ENCODE measurements at regions not wholly inside any gene's neighbourhood (a gene's known extent, or its start where the extent isn't known, plus 50 kb on each side); places are given as distances from the start of the nearest gene placed in this dataset.
"Not testable (repeated sequence)": the region's sequence is repeated elsewhere in the genome, so short reads cannot be mapped to it uniquely, and the experiment has no call there.

DNA sequence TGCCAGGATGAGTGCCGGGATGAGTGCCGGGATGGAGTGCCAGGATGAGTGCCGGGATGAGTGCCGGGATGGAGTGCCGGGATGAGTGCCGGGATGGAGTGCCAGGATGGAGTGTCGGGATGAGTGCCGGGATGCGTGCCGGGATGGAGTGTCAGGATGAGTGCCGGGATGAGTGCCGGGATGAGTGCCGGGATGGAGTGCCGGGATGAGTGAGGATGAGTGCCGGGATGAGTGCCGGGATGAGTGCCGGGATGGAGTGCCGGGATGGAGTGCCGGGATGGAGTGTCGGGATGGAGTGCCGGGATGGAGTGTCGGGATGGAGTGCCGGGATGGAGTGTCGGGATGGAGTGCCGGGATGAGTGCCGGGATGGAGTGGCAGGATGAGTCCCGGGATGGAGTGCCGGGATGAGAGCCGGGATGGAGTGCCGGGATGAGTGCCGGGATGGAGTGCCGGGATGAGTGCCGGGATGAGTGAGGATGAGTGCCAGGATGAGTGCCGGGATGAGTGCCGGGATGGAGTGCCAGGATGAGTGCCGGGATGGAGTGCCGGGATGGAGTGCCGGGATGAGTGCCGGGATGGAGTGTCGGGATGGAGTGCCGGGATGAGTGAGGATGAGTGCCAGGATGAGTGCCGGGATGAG lies 52.1 kb upstream of the HELT start:
- peaks cover 3 to 16% of the 10 kb centered on the region in 2 experiments; a peak in 2 of 4 replicates for H3K9me3 ChIP-seq (ENCODE audit: insufficient read depth in 2 of 2, low read depth in 1 of 2, low read length in 1 of 2)
- H3K27ac ChIP-seq (ENCODE audit: low read depth, low read length); POLR2A ChIA-PET (ENCODE audit: partially characterized antibody); CTCF ChIA-PET (ENCODE audit: partially characterized antibody); H3K23me2 ChIP-seq (ENCODE audit: low read depth, low read length); H3K18ac ChIP-seq (ENCODE audit: extremely low read depth, low read length); FAIRE-seq; H4K20me1 ChIP-seq (replicated peaks in 1 of 2; ENCODE audit: control insufficient read depth in 1 of 2, insufficient read depth in 2 of 2, low read length in 2 of 2); H3K79me2 ChIP-seq (ENCODE audit: control insufficient read depth in 1 of 2, insufficient read depth in 2 of 2, low read length in 2 of 2); H2BK12ac ChIP-seq (ENCODE audit: low read depth, low read length); H3K79me1 ChIP-seq (ENCODE audit: low read depth, low read length); H2AK5ac ChIP-seq (ENCODE audit: low read depth, low read length); DNase-seq (ENCODE audit: low read depth in 1 of 2, low spot score in 2 of 2); H3K36me3 ChIP-seq (ENCODE audit: control insufficient read depth in 2 of 4, insufficient read depth in 4 of 4, low read length in 3 of 4); H3K27me3 ChIP-seq (replicated peaks in 1 of 4; ENCODE audit: control insufficient read depth in 3 of 4, extremely low read depth in 1 of 4, insufficient read depth in 3 of 4, low read length in 3 of 4); H4K91ac ChIP-seq (replicated peaks; ENCODE audit: insufficient read length, low read length); H2BK5ac ChIP-seq (ENCODE audit: low read depth, low read length); H3K4me3 ChIP-seq (ENCODE audit: extremely low read depth in 1 of 4, insufficient read depth in 2 of 4, low read depth in 3 of 4, low read length in 4 of 4); H2BK20ac ChIP-seq (ENCODE audit: low read length); H3K23ac ChIP-seq (ENCODE audit: insufficient read length); H3K56ac ChIP-seq (replicated peaks; ENCODE audit: insufficient read length, low read depth, low read length); H4K8ac ChIP-seq (ENCODE audit: extremely low read depth, insufficient read depth, low read length); H2AFZ ChIP-seq (ENCODE audit: low read length); H4K5ac ChIP-seq (ENCODE audit: insufficient read length, low read depth, low read length); H3K4me1 ChIP-seq (replicated peaks in 1 of 4; ENCODE audit: control insufficient read depth in 3 of 4, insufficient read depth in 4 of 4, low read length in 3 of 4); H3K4me2 ChIP-seq (ENCODE audit: insufficient read depth in 1 of 2, low read depth in 2 of 2, low read length in 2 of 2); H2BK15ac ChIP-seq (ENCODE audit: low read length); H3K9ac ChIP-seq (replicated peaks in 1 of 4; ENCODE audit: extremely low read depth in 1 of 4, low read depth in 3 of 4, low read length in 3 of 4); H2BK120ac ChIP-seq (replicated peaks; ENCODE audit: low read depth, low read length); H3K14ac ChIP-seq (ENCODE audit: insufficient read length); H3K4ac ChIP-seq (replicated peaks; ENCODE audit: insufficient read length, low read depth, low read length): not testable (repeated sequence)
- WGBS, 2 experiments (ENCODE audit: extremely low coverage in 1 of 2, insufficient coverage in 1 of 2, insufficient read length in 1 of 2, insufficient replicate concordance in 2 of 2, low coverage in 1 of 2, low lambda C conversion rate in 2 of 2, missing lambda C conversion rate in 1 of 2), result 89% methylated on average over 12 of the region's 42 CpGs; no CpG with 5 or more reads in 1 of the 2 experiments

- DNase-seq (ENCODE audit: low read depth in 1 of 2, low spot score in 2 of 2); H3K79me2 ChIP-seq (ENCODE audit: control insufficient read depth in 1 of 2, insufficient read depth in 2 of 2, low read length in 2 of 2); H2BK5ac ChIP-seq (ENCODE audit: low read depth, low read length); H3K4me3 ChIP-seq (ENCODE audit: extremely low read depth in 1 of 4, insufficient read depth in 2 of 4, low read depth in 3 of 4, low read length in 4 of 4); H3K18ac ChIP-seq (ENCODE audit: extremely low read depth, low read length); H3K36me3 ChIP-seq (ENCODE audit: control insufficient read depth in 2 of 4, insufficient read depth in 4 of 4, low read length in 3 of 4); POLR2A ChIA-PET (ENCODE audit: partially characterized antibody); H2BK12ac ChIP-seq (ENCODE audit: low read depth, low read length); H4K20me1 ChIP-seq (replicated peaks in 1 of 2; ENCODE audit: control insufficient read depth in 1 of 2, insufficient read depth in 2 of 2, low read length in 2 of 2); H3K4me2 ChIP-seq (ENCODE audit: insufficient read depth in 1 of 2, low read depth in 2 of 2, low read length in 2 of 2); H3K9ac ChIP-seq (replicated peaks in 1 of 4; ENCODE audit: extremely low read depth in 1 of 4, low read depth in 3 of 4, low read length in 3 of 4); H4K8ac ChIP-seq (ENCODE audit: extremely low read depth, insufficient read depth, low read length); H3K4ac ChIP-seq (replicated peaks; ENCODE audit: insufficient read length, low read depth, low read length); H4K5ac ChIP-seq (ENCODE audit: insufficient read length, low read depth, low read length); H2BK20ac ChIP-seq (ENCODE audit: low read length); H4K91ac ChIP-seq (replicated peaks; ENCODE audit: insufficient read length, low read length); FAIRE-seq; H3K27me3 ChIP-seq (replicated peaks in 1 of 4; ENCODE audit: control insufficient read depth in 3 of 4, extremely low read depth in 1 of 4, insufficient read depth in 3 of 4, low read length in 3 of 4); H3K14ac ChIP-seq (ENCODE audit: insufficient read length); H2AK5ac ChIP-seq (ENCODE audit: low read depth, low read length); H3K23me2 ChIP-seq (ENCODE audit: low read depth, low read length); H3K23ac ChIP-seq (ENCODE audit: insufficient read length); H2AFZ ChIP-seq (ENCODE audit: low read length); H3K56ac ChIP-seq (replicated peaks; ENCODE audit: insufficient read length, low read depth, low read length); H3K4me1 ChIP-seq (replicated peaks in 1 of 4; ENCODE audit: control insufficient read depth in 3 of 4, insufficient read depth in 4 of 4, low read length in 3 of 4); H3K27ac ChIP-seq (ENCODE audit: low read depth, low read length); H3K79me1 ChIP-seq (ENCODE audit: low read depth, low read length); H2BK120ac ChIP-seq (replicated peaks; ENCODE audit: low read depth, low read length); H2BK15ac ChIP-seq (ENCODE audit: low read length): not testable (repeated sequence)
- 89% methylated on average over 8 of the region's 15 CpGs; no CpG with 5 or more reads in 1 of the 2 experiments for WGBS, 2 experiments (ENCODE audit: extremely low coverage in 1 of 2, insufficient coverage in 1 of 2, insufficient read length in 1 of 2, insufficient replicate concordance in 2 of 2, low coverage in 1 of 2, low lambda C conversion rate in 2 of 2, missing lambda C conversion rate in 1 of 2)
- CTCF ChIA-PET (ENCODE audit: partially characterized antibody), result interaction anchor here (1.2 to 1.3 kb wide), 2 partner anchors 14 to 216 kb away, joined by 3 read pairs; no protein-coding TSS in a partner anchor
- H3K9me3 ChIP-seq (ENCODE audit: insufficient read depth in 2 of 2, low read depth in 1 of 2, low read length in 1 of 2), result peaks cover 8 to 20% of the 10 kb centered on the region in 2 experiments
Observed at GRCh38 chr4:184967699-184968098, 50.6 kb upstream of the HELT start.

All from H1 (cell line).